GM19238 (cell line): ENCODE measurements at regions not wholly inside any gene's neighbourhood (a gene's known extent, or its start where the extent isn't known, plus 50 kb on each side); places are given as distances from the start of the nearest gene placed in this dataset.

Source experiments
- DNase-seq: peaks from one replicate; pipeline ENCODE4 v3.0.0; 2011; ENCODE audit warnings: low spot score; ENCODE audit not compliant: insufficient read length

DNA sequence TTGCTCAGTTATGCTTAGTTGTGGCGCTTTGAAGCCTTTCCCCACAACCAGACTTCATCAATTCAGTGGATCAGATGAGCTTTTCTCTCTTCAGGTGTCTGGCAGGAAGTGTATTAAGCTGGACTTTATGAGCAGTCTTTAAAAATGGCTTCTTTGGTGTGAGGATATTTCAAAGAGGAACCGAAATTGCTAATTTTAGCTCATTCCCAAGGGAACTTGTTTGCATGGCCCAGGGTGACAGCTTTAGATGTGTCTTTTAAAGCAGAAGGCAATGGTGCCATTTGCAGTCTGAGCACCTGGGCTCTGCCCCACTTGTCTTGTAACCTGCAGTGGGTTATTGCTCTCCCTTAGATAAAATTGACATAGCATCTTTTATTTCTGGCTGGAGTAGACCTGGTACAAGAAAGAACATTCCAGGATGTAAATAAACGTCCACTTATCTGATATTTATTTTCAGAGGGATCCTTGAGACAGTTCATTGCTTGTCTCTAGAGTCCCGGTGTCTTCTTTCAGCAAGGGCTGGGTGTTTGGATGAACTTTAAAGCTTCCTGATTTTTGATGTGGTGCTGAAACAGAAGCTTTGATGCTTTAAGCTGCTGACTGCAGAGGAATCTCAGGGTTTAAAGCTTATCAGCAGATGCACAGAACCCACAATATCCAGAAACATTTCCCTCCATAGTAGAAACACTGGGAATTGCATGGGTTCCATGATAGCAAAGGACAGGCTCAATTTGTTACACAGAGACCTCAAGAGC lies 241.7 kb downstream of the ADGRL2 start:
- DNase-seq = no peak
